ENCODE measurements at regions not wholly inside any gene's neighbourhood (a gene's known extent, or its start where the extent isn't known, plus 50 kb on each side); places are given as distances from the start of the nearest gene placed in this dataset.

GRCh38 chr20:54362283-54362682 is 113.1 kb upstream of the DOK5 start:
- TF ChIP-seq TCF12 (IDR thresholded peaks at IDR 0.05) (no peak), CTCF (IDR thresholded peaks at IDR 0.05) (no peak), GABPA (IDR thresholded peaks at IDR 0.05; ENCODE audit: low read depth) (no peak), TEAD4 (IDR thresholded peaks at IDR 0.05; ENCODE audit: borderline replicate concordance, insufficient read depth) (no peak), RAD21 (IDR thresholded peaks at IDR 0.05; ENCODE audit: low read length) (no peak), RCOR1 (IDR thresholded peaks at IDR 0.05; ENCODE audit: low read length) (no peak), TAF1 (IDR thresholded peaks at IDR 0.05; ENCODE audit: borderline replicate concordance, low read depth, low read length) (no peak), RFX5 (IDR thresholded peaks at IDR 0.05; ENCODE audit: low read length) (no peak), POLR2AphosphoS5 (IDR thresholded peaks at IDR 0.05; ENCODE audit: low read depth, low read length) (no peak), SIN3A (IDR thresholded peaks at IDR 0.05; ENCODE audit: borderline replicate concordance, low read depth, low read length) (no peak), MAX (IDR thresholded peaks at IDR 0.05; ENCODE audit: low read depth) (no peak), EP300 (IDR thresholded peaks at IDR 0.05; ENCODE audit: borderline replicate concordance in 1 of 2, low read depth in 1 of 2, low read length in 1 of 2) (no peak), MXI1 (IDR thresholded peaks at IDR 0.05; ENCODE audit: low read depth, low read length) (no peak)

All from SK-N-SH (cell line).